ENCODE measurements at regions not wholly inside any gene's neighbourhood (a gene's known extent, or its start where the extent isn't known, plus 50 kb on each side); places are given as distances from the start of the nearest gene placed in this dataset.
A peak's percentile ranks its signal among the peaks of the same experiment; 100 is the strongest.

DNA sequence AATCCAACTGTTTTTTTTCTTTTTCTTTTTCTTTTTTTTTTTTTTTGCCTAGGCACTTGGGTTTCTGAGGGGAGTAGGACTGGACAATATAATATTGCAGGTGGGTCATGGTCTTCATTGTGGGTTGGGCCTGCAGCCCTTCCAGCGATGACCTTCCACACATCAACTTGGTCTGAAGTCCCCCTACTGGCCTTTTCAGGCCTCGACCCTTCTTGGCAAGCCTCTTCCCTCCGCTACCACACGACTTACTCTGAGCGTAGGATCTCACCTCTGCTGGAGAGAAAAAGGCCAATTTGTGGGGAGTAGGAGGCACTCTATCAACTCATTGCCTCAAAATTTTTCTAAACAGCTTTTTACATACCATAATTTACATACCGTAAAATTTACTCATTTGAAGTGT is 51.1 kb upstream of the GRIK3 start:
- peak in 1 of 2 donors; percentile 9 for DNase-seq (ENCODE audit: low read depth in 2 of 2)

DNA sequence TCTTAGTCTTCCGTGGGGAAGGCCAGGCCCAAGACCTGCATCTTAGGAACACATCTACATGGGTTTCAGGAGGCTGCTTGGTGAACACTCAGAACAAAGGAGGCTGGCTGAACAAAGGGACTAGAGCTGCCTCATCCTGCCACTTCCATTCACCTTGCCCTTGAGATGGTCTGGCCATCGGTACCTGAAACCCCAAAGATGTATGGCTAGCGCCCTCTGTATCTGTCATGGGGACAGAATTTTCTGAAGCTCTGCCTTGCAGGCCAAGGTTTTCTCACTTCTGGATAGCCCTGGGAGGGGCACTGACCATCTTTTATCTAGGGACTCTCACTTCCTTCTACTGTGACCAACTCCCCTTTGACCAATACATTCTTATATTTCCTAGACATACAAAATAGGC is 55.4 kb upstream of the GRIK3 start:
- DNase-seq (ENCODE audit: low read depth in 2 of 2): no peak

DNA sequence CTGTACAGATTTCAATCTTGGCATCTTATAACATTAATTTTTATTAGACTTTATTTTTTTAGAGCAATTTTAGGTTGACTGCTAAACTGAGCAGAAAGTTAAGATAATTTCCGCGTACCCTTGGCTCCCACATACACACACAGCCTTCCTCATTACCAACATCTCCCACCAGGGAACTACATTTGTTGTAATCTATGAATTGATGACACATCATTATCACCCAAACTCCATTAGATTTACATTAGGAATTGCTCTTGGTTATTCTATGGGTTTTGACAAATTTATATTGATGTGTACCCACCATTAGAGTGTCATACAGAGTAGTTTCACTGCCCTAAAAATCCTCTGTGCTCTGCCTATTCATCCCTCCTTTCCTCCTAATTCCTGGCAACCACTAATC is 56.4 kb upstream of the GRIK3 start:
- no peak for DNase-seq (ENCODE audit: low read depth in 2 of 2)

GRCh38 chr1:37092937-37093336 is 58.6 kb upstream of the GRIK3 start:
- DNase-seq (ENCODE audit: low read depth in 2 of 2): no peak

DNA sequence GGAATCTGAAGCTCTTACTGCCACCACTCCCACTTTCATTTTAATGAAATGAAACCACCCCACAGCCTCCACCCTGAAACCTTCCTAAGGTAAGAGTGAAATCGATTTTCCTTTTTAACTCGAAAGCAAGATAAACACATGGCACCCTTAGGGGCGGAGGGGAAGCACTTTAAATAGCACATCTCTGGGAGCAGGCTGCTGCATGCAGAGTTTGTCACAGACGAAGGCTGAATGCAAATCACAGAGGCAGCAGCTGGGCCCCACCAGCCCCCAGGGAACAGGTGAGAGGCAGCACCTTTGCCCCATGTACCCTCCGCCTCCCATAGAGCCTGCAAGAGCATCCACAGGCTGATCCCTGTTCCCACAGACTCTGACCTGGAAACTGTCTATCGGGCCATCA is 60.0 kb upstream of the GRIK3 start:
- DNase-seq (ENCODE audit: low read depth in 2 of 2): no peak

- peak; percentile 3 to 19 for DNase-seq (ENCODE audit: low read depth in 2 of 2)
Observed at GRCh38 chr1:37096523-37096922, 62.2 kb upstream of the GRIK3 start.

DNA sequence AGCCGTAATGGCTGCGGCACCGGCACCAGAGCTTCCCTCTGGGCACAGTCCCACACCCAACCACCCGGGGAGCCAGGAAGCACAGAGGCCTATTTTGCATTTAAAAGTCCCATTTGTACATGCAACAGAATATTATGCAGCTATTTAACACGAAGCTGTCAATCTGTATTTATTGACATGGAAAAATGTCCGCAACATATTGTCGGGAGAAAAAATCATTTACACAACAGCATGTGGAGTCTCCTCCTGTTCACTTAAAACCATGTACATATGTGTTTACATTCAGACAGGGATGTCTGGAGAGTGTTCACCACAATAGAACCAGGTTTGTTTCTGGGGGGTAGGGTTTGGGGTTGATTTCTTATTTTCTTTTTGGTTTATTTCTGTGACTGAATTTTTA is 63.4 kb upstream of the GRIK3 start:
- DNase-seq (ENCODE audit: low read depth in 2 of 2): no peak

GRCh38 chr1:37098237-37098636 is 63.9 kb upstream of the GRIK3 start:
- no peak for DNase-seq (ENCODE audit: low read depth in 2 of 2)

- DNase-seq (ENCODE audit: low read depth in 2 of 2): no peak
Observed at GRCh38 chr1:37100310-37100709, 66.0 kb upstream of the GRIK3 start.

GRCh38 chr1:37102656-37103382 is 68.5 kb upstream of the GRIK3 start:
- DNase-seq (ENCODE audit: low read depth in 2 of 2): no peak

DNA sequence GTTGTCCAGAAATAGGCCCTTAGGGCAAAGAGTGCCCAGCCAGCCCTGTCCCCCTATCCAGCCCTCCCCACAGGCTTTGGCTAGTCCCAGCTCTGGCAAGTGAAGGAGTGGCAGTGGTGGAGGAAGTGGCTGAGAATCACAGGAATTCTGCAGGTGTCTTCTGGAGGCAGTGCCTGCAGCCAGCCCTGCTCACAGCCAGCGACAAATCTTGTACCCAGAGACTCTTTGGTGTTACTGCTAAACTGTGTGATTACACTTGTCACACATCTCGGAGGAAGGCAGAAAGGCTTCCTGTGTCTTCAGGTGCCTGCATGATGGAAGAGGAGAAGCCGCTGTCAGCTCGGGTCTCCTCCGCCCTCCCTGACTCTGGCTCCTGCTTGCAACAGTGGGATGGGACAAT is 71.6 kb upstream of the GRIK3 start:
- no peak for DNase-seq (ENCODE audit: low read depth in 2 of 2)

- no peak for DNase-seq (ENCODE audit: low read depth in 2 of 2)
Observed at GRCh38 chr1:37107153-37107907, 73.0 kb upstream of the GRIK3 start.

DNA sequence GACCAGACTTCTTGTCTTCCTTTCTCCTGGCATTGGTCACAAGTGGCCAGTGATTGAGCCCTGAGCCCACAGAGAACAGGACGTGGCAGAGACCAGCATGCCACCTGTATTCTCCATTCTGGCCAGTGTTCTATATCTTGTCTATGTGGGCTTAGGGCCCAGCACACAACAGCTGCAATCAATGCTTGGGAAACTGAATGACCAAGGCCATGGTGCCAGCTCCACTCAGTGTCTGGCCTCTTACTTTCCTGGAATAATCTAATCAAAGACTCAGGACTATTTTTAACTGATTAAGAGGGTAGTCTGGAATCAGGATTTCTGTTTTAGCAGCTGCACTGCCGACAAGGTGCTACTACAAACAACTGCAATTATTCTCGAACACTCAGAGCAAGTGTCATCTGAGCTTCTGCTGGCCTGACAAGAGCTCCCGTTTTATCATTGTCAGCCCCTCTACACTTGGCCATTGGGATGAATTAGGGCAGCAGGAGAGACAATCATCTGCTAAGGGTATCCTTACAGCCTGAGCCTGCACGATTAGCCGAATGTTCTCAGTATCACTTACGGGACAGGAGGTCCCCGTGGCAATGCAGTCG is 74.4 kb upstream of the GRIK3 start:
- DNase-seq (ENCODE audit: low read depth in 2 of 2): no peak

- DNase-seq (ENCODE audit: low read depth in 2 of 2): no peak
Observed at GRCh38 chr1:37112430-37112829, 78.1 kb upstream of the GRIK3 start.

GRCh38 chr1:37113285-37113997 is 79.1 kb upstream of the GRIK3 start:
- no peak for DNase-seq (ENCODE audit: low read depth in 2 of 2)

DNA sequence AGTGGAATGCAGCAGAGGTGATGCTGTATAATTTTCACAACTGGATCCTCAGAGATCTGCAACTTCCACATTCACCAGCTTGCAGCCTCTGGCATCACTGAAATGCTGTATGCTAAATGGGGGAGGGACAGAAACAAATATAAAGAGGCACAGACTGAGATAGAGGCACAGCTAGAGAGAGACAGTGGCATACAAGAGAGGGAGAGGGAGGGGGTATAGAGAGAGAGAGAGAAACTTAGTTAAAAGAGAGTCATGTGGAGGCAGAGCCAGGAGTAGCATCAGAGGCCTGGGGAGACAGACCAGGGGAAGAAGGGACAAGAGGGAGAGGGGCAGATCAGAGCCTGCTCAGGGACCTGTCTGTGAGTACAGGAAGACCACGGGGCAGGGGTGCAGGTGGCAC is 84.5 kb upstream of the GRIK3 start:
- no peak for DNase-seq (ENCODE audit: low read depth in 2 of 2)

DNA sequence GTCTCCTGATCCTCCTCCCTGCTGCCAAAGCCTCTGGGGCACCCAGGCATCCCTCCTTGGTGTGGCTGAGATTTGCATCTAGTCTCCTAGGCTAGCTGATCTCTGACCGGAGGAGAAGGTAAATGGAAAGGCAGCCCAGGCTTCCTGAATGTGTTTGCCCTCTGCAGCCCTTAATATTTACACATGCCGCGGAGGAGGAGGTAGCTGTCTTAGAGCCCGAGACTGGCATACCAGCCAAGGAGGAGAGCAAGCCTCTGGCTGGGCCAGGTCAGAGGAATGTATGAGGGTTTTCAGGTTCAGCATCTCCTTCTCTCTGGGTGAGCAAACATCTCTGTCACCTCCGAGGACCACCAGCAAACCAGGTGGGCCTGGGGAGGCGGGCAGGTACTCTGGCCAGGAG is 86.0 kb upstream of the GRIK3 start:
- no peak for DNase-seq (ENCODE audit: low read depth in 2 of 2)

DNA sequence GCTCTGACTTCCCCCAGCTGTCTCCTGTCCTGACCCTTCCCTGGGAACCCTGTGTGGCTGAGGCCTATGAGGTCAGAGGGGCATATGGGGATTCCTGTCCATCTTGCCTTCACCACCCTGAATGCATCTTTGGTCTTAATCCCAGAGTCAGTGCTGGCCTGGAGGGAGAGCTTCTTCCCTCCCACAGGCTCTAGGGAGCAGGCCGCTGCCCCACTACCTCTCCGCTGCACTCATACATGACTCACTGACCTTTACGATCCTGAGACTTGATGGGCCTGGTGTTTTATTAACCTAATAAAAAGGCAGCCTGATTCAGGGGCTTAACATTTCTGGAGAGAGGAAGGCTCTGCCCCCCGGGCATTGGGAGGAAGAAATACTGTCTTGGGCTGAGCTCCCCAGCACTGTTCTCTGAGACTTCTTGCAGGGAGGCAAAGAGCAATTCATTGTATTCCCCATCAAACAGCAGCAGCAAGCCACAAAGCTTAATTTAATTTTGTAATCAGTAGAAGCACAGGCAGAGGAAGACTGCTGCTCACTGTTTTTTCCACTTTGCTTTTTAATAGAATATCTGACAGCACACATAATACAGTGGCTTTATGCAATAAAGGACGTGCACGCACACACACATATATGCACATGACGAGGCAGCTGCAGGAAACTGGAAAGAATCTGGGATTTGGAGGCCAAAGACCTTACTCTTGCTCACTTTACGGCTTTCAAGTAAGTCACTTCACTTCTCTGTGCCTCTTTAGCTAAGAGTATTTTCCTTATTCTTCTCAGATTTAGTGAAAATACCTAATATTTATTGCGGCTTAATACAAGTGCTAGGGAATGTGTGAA is 89.2 kb upstream of the GRIK3 start:
- no peak for DNase-seq (ENCODE audit: low read depth in 2 of 2)

DNA sequence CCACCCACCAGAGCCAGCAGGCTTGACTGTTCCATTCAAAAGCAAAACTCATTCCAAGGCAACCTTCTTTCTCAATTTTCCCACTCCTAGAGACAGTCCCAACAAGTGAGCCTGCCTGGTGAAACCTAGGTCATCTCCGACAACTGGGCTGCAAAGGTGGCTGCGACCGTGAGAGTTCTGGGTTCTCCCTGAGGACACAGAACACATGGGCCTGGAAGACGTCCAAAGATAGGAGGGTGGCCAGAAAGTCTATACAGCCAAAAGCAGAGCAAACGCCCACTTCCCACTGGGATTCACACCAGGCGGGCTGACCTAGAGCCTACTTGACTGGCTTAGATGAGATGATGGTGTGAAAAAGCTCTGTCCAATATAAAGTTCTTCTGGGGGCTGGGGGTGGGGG is 90.2 kb upstream of the GRIK3 start:
- DNase-seq (ENCODE audit: low read depth in 2 of 2): no peak

GRCh38 chr1:37125295-37125694 is 91.0 kb upstream of the GRIK3 start:
- no peak for DNase-seq (ENCODE audit: low read depth in 2 of 2)

DNA sequence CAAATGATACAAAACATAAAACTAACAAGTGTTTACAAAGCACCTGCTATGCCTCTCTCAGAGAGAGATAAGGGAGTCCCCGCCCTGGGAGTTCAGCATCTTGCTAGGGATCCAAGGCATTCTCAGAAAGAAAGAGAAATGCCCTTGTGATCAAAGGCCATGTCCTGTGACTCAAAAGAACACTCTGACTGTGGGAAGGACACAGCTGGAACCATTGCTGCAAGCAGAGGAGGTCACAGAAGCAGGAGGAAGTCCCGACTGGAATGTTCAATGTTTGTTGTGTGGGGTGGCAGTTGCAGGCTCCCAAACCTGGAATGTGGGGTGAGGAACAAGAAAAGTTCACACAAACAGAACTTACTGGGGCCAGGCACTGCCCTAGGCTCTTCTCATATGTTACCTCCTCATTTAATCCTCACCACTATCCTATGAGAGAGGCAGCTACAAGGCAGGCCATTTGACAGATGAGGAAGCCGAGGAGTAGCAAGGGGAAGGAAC is 93.0 kb upstream of the GRIK3 start:
- no peak for DNase-seq (ENCODE audit: low read depth in 2 of 2)

Data from lung microvascular endothelial cell (primary cell).